ENCODE measurements at regions not wholly inside any gene's neighbourhood (a gene's known extent, or its start where the extent isn't known, plus 50 kb on each side); places are given as distances from the start of the nearest gene placed in this dataset.

- H3K9me3 Mint-ChIP-seq, result no peaks in the 10 kb centered on the region
- no peak overlapping the region for H3K4me3 Mint-ChIP-seq
- no peaks in the 10 kb centered on the region for H3K4me1 Mint-ChIP-seq (ENCODE audit: low read depth)
- H3K27ac Mint-ChIP-seq, result no peak overlapping the region
- peaks cover 19% of the 10 kb centered on the region for H3K27me3 Mint-ChIP-seq
- no peaks in the 10 kb centered on the region for H3K36me3 Mint-ChIP-seq (ENCODE audit: low read depth)
Observed at GRCh38 chr16:80447241-80447640, 93.6 kb upstream of the DYNLRB2 start.

DNA sequence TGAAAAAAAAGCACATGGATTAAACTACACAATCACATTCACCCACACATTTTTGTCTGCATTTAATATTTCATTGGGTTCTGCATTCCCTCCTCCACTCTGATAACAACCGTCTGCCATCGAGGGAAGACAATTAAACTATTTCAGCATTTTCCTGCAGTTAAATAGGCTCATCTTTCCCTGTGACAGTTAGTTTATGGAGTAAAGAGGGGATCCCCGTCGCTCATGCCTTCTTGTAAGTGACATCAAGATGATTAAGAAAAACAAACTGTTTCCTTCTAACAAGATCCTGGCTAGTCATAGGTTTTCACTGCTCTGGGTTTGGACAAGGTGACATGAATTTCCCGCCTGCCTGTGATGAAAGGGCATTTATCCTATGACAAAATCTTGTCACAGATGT lies 98.0 kb upstream of the DYNLRB2 start:
- Mint-ChIP-seq H3K9me3 (no peaks in the 10 kb centered on the region), H3K27ac (no peak overlapping the region), H3K36me3 (ENCODE audit: low read depth) (no peaks in the 10 kb centered on the region), H3K4me1 (ENCODE audit: low read depth) (no peaks in the 10 kb centered on the region), H3K4me3 (no peak overlapping the region), H3K27me3 (peaks cover 4% of the 10 kb centered on the region)

DNA sequence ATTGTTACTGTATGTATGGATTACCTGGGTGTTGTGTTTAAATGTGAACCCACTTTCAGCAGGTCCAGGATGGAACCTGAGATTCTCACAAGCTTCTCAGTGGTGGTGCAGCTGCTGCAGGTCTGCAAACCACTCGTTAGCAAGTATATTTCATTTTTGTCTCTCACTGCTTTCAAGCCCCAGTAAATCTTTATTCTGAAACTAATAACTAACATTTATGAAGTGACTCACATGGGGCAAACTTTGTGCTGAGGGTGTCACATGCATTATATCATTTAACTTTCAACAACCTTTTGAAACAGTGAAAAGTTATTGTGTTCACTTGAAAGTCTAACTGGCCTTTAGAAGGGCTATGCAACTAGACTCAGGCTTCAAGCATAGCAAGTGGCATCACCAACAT lies 98.9 kb upstream of the DYNLRB2 start:
- peaks cover 4% of the 10 kb centered on the region for H3K27me3 Mint-ChIP-seq
- H3K27ac Mint-ChIP-seq, result no peak overlapping the region
- no peaks in the 10 kb centered on the region for H3K4me1 Mint-ChIP-seq (ENCODE audit: low read depth)
- no peak overlapping the region for H3K4me3 Mint-ChIP-seq
- H3K36me3 Mint-ChIP-seq (ENCODE audit: low read depth), result no peaks in the 10 kb centered on the region
- no peaks in the 10 kb centered on the region for H3K9me3 Mint-ChIP-seq

GRCh38 chr16:80440667-80441066 lies 100.1 kb upstream of the DYNLRB2 start:
- Mint-ChIP-seq H3K27me3 (peaks cover 4% of the 10 kb centered on the region), H3K4me1 (ENCODE audit: low read depth) (no peaks in the 10 kb centered on the region), H3K36me3 (ENCODE audit: low read depth) (no peaks in the 10 kb centered on the region), H3K9me3 (no peaks in the 10 kb centered on the region), H3K27ac (no peak overlapping the region), H3K4me3 (no peak overlapping the region)

DNA sequence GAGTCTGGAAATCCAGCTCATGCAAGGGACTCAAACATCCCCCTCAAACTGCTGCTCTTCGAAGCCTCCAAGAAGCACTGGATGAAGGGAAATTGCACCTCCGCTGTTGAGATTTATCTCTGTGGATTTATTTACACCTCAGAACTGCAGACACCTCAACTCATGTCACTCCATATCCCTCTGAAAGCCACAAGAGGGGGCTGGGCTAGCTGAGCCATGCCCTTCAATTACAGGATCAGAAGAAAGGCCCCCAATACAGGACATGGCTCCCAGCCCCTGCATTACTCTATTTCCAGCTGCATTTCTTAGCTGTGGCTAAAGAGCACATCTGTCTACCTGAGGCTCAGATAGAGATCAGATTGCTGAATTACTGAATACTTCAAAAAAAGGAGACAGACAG lies 103.1 kb upstream of the DYNLRB2 start:
- Mint-ChIP-seq H3K4me3 (no peak overlapping the region), H3K27me3 (peaks cover 18% of the 10 kb centered on the region), H3K9me3 (no peaks in the 10 kb centered on the region), H3K4me1 (ENCODE audit: low read depth) (no peaks in the 10 kb centered on the region), H3K36me3 (ENCODE audit: low read depth) (no peaks in the 10 kb centered on the region), H3K27ac (no peak overlapping the region)

GRCh38 chr16:80436510-80436909 lies 104.3 kb upstream of the DYNLRB2 start:
- Mint-ChIP-seq H3K27ac (no peak overlapping the region), H3K4me3 (no peak overlapping the region), H3K4me1 (ENCODE audit: low read depth) (no peaks in the 10 kb centered on the region), H3K27me3 (peaks cover 26% of the 10 kb centered on the region), H3K36me3 (ENCODE audit: low read depth) (no peaks in the 10 kb centered on the region), H3K9me3 (no peaks in the 10 kb centered on the region)

- Mint-ChIP-seq H3K4me1 (ENCODE audit: low read depth) (no peaks in the 10 kb centered on the region), H3K36me3 (ENCODE audit: low read depth) (no peaks in the 10 kb centered on the region), H3K27me3 (peaks cover 30% of the 10 kb centered on the region), H3K9me3 (no peaks in the 10 kb centered on the region), H3K27ac (no peak overlapping the region), H3K4me3 (no peak overlapping the region)
Observed at GRCh38 chr16:80433623-80434022, 107.2 kb upstream of the DYNLRB2 start.

DNA sequence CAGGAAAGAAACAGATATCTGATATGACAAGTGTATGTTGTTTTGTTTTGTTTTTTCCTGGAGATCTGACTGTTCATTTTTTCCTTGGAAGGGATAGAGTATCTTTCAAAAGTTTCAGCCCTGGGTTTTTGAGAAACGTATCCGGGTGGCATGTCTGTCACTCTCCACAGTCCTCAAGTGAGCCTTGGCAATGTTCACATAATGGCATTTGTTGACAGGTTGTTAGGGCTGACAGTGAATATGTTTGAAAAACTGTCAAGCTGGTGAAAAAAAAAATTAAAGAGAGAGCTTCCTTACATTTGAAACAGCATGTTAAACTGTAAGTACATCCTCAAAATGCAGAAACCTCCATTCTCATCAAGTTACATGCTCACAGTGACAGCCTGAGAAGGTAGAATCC lies 113.0 kb upstream of the DYNLRB2 start:
- H3K27ac Mint-ChIP-seq, result no peak overlapping the region
- H3K4me3 Mint-ChIP-seq, result no peak overlapping the region
- H3K36me3 Mint-ChIP-seq (ENCODE audit: low read depth), result no peaks in the 10 kb centered on the region
- no peaks in the 10 kb centered on the region for H3K4me1 Mint-ChIP-seq (ENCODE audit: low read depth)
- peaks cover 39% of the 10 kb centered on the region for H3K27me3 Mint-ChIP-seq
- H3K9me3 Mint-ChIP-seq, result no peaks in the 10 kb centered on the region

DNA sequence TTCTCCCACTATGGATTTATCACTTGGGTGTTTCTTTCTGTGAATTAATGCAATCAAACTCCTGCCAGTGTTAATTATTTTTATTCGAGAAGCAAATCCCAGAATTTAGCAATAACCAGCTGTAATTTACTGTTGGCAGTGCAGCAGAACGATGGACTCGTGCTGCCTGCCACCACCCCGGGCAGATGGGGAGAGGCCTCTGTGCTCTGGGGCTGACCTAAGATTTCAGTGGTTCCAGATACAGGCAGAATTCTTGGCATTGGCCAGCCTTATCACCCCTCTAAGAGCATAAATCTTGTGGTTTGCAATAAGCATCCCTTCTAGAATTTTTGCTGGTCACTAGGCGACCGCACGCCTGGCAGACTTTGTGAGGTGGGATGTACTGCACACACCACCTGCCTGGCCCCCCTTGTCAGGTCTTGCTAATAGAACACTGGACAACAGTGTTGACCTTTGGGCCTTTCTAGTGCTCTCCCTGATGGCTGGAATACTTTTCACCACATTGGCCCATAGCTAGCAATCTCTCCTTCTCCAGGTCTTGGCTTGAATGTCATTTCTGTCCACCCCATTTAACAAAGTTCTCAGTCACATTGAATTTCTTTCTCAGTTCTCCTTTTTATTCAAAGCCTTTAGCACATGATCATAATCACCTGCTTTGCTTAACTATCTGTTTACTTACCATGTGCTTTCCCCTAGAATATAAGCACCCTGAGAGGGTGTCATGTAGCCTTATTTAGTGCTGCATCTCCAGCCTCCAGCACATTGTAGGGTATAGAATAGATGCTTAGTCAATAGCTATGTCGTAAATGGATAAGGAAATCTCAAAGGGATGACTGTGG lies 122.1 kb upstream of the DYNLRB2 start:
- no peaks in the 10 kb centered on the region for H3K36me3 Mint-ChIP-seq (ENCODE audit: low read depth)
- peaks cover 26% of the 10 kb centered on the region for H3K27me3 Mint-ChIP-seq
- no peak overlapping the region for H3K27ac Mint-ChIP-seq
- H3K4me1 Mint-ChIP-seq (ENCODE audit: low read depth), result no peaks in the 10 kb centered on the region
- H3K9me3 Mint-ChIP-seq, result no peaks in the 10 kb centered on the region
- no peak overlapping the region for H3K4me3 Mint-ChIP-seq

DNA sequence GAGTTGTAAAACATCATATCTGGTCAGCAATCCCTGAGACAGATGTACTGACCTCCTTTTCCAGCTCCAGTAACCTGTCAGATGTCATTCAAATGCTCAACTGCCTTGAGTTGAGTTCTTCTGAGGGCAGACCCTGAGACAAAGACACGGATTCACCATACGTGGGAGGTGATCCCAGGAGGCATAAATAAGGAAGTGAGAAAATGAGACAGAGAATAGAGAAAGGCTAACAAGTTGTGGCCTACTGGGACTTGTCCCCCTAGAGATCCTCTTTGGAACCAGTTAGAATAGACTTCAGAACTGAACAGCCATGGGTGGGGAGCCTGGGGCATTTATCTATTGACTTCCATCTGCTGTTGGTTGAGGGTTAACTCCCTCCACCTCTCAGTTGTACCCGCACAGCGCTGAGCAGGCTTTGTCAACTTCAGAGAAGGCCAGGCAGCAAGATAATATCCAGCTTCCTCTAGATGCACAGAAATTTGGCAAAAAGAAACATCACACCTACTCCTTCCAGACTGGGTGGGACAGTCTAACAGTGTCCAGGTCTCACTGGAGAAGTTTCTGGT lies 123.0 kb upstream of the DYNLRB2 start:
- Mint-ChIP-seq H3K27ac (no peak overlapping the region), H3K36me3 (ENCODE audit: low read depth) (no peaks in the 10 kb centered on the region), H3K27me3 (peaks cover 29% of the 10 kb centered on the region), H3K4me3 (no peak overlapping the region), H3K9me3 (no peaks in the 10 kb centered on the region), H3K4me1 (ENCODE audit: low read depth) (no peaks in the 10 kb centered on the region)

DNA sequence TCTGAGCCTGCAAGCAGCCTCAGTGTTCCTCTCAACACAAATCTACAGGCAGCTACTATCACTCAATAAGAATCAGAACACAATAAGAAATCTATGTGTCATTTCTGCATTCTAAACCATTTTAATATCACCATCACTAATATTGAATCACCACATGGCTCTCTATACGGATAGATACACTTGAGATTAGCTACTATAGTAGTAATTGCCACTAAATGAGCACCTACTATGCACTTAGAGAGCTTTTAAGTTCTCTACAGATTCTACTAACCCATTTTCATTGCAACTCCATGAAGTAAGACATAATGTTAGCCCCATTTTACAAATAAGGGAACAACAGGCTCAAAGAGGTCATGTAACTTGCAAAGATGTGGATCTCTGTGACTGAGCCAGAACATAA lies 132.8 kb upstream of the DYNLRB2 start:
- H3K27me3 Mint-ChIP-seq, result peaks cover 31% of the 10 kb centered on the region
- H3K9me3 Mint-ChIP-seq, result no peaks in the 10 kb centered on the region

GRCh38 chr16:80407265-80407987 lies 133.4 kb upstream of the DYNLRB2 start:
- Mint-ChIP-seq H3K36me3 (ENCODE audit: low read depth) (no peaks in the 10 kb centered on the region), H3K4me3 (no peak overlapping the region), H3K27me3 (peaks cover 33% of the 10 kb centered on the region), H3K27ac (no peak overlapping the region), H3K9me3 (no peaks in the 10 kb centered on the region), H3K4me1 (ENCODE audit: low read depth) (no peaks in the 10 kb centered on the region)

More for the DNA sequence above, 132.8 kb upstream of the DYNLRB2 start:
- H3K4me3 Mint-ChIP-seq, result no peak overlapping the region
- no peaks in the 10 kb centered on the region for H3K36me3 Mint-ChIP-seq (ENCODE audit: low read depth)
- no peak overlapping the region for H3K27ac Mint-ChIP-seq
- no peaks in the 10 kb centered on the region for H3K4me1 Mint-ChIP-seq (ENCODE audit: low read depth)

DNA sequence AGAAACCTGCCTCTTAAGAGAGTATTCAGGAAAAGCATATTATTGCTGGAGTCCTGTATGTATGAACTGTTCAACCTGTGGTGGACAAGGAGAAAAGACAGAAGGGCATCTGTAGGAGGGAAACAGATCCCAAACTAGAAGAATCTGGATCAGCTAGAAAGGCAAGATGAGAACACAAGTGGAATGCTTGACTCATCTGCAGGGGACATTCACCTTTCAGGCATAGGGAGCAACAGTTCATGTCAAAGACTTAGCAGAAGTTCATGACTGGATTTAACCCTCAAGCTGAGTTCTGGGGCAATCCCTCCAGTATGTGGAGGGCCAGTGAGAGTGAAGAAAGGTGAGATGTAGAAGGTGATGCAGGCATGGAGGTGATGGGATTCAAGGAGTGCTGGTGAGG lies 135.9 kb upstream of the DYNLRB2 start:
- no peaks in the 10 kb centered on the region for H3K9me3 Mint-ChIP-seq

DNA sequence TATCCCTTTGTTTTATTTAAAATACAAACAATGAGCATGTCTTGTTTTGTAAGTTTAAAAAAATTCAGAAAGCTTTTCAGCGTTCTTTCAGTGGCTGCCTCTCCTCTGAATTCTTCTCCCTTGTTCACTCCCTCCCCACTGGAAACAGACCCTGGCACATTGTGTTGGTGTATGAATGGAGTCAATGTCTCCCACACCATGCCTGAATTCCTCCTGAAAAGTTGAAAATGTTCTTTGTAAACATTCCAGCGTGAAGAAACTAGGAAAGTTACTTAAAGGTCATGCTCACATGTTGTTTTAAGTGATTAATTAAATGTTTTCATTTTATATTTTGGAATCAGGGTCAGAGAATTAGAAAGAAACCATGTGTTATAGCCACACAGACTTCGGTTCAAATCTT lies 136.9 kb upstream of the DYNLRB2 start:
- no peaks in the 10 kb centered on the region for H3K9me3 Mint-ChIP-seq

More for the DNA sequence above, 135.9 kb upstream of the DYNLRB2 start:
- H3K4me3 Mint-ChIP-seq, result no peak overlapping the region
- no peaks in the 10 kb centered on the region for H3K4me1 Mint-ChIP-seq (ENCODE audit: low read depth)
- peaks cover 35% of the 10 kb centered on the region for H3K27me3 Mint-ChIP-seq
- no peaks in the 10 kb centered on the region for H3K36me3 Mint-ChIP-seq (ENCODE audit: low read depth)
- H3K27ac Mint-ChIP-seq, result no peak overlapping the region

DNA sequence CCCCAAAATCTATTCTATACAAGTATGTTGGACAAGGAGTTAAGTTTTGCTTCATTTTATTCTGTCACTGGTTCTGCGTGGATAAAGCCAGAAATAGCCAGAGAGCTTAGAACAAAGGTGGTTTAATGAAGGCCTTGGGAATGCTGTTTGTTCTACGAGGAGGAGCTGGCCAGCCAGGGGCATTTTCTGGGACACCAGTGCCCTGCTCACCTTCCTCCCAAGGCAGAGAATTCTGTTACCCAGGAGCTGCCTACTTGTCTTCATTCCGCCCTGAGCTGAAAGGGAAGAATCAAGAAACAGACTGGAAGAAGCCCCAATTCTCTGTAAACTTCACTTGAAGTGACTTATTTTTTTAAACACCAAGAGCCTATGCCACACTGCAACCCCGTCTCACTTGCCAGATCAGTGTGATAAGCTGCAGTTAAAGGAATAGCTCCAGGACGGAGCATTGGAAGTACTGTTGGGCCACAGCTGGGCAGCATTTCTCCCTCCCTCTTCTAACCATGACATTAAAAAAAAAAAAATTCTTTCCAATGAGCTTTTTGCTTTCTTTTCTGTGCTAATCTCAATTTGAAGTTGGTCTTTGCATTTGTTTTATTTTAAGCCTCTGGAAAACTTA lies 149.8 kb upstream of the DYNLRB2 start:
- no peak overlapping the region for H3K27ac Mint-ChIP-seq
- H3K4me1 Mint-ChIP-seq (ENCODE audit: low read depth), result no peaks in the 10 kb centered on the region
- H3K27me3 Mint-ChIP-seq, result no peaks in the 10 kb centered on the region
- H3K4me3 Mint-ChIP-seq, result no peak overlapping the region
- no peaks in the 10 kb centered on the region for H3K9me3 Mint-ChIP-seq
- H3K36me3 Mint-ChIP-seq (ENCODE audit: low read depth), result no peaks in the 10 kb centered on the region

More for the DNA sequence above, 136.9 kb upstream of the DYNLRB2 start:
- peaks cover 35% of the 10 kb centered on the region for H3K27me3 Mint-ChIP-seq
- H3K27ac Mint-ChIP-seq, result no peak overlapping the region
- H3K36me3 Mint-ChIP-seq (ENCODE audit: low read depth), result no peaks in the 10 kb centered on the region
- H3K4me1 Mint-ChIP-seq (ENCODE audit: low read depth), result no peaks in the 10 kb centered on the region
- no peak overlapping the region for H3K4me3 Mint-ChIP-seq
